ENCODE measurements at regions not wholly inside any gene's neighbourhood (a gene's known extent, or its start where the extent isn't known, plus 50 kb on each side); places are given as distances from the start of the nearest gene placed in this dataset.

GRCh38 chr2:105588581-105588980, 156.1 kb upstream of the NCK2 start:
- no peak overlapping the region for H3K27ac ChIP-seq (ENCODE audit: low read depth, low read length)

GRCh38 chr2:105587637-105588036, 157.1 kb upstream of the NCK2 start:
- no peaks in the 10 kb centered on the region for H3K36me3 ChIP-seq (ENCODE audit: control insufficient read depth, insufficient read depth, low read length)
- H3K4me3 ChIP-seq (ENCODE audit: low read depth, low read length), result no peak overlapping the region
- no peaks in the 10 kb centered on the region for H3K9me3 ChIP-seq (ENCODE audit: control insufficient read depth, insufficient read depth, low read length)
- 100% methylated on average over 1 of the region's 3 CpGs for WGBS (ENCODE audit: insufficient coverage)
- H3K4me1 ChIP-seq (ENCODE audit: control insufficient read depth, insufficient read depth, low read length), result peaks cover 5% of the 10 kb centered on the region
- DNase-seq (ENCODE audit: low read depth in 4 of 6, low spot score in 6 of 6), result no peak
- no peaks in the 10 kb centered on the region for H3K27me3 ChIP-seq (ENCODE audit: control insufficient read depth, insufficient read depth, low read length)
- H3K27ac ChIP-seq (ENCODE audit: low read depth, low read length), result no peak overlapping the region

More at GRCh38 chr2:105588581-105588980, 156.1 kb upstream of the NCK2 start:
- WGBS (ENCODE audit: insufficient coverage), result 90% methylated on average over 2 of the region's 5 CpGs
- no peak overlapping the region for H3K4me3 ChIP-seq (ENCODE audit: low read depth, low read length)
- H3K4me1 ChIP-seq (ENCODE audit: control insufficient read depth, insufficient read depth, low read length), result peaks cover 7% of the 10 kb centered on the region
- no peaks in the 10 kb centered on the region for H3K36me3 ChIP-seq (ENCODE audit: control insufficient read depth, insufficient read depth, low read length)
- H3K9me3 ChIP-seq (ENCODE audit: control insufficient read depth, insufficient read depth, low read length), result no peaks in the 10 kb centered on the region
- H3K27me3 ChIP-seq (ENCODE audit: control insufficient read depth, insufficient read depth, low read length), result no peaks in the 10 kb centered on the region
- no peak for DNase-seq (ENCODE audit: low read depth in 4 of 6, low spot score in 6 of 6)

GRCh38 chr2:105584435-105585010, 160.2 kb upstream of the NCK2 start:
- Histone ChIP-seq H3K27me3 (ENCODE audit: control insufficient read depth, insufficient read depth, low read length) (no peaks in the 10 kb centered on the region), H3K4me3 (ENCODE audit: low read depth, low read length) (no peak overlapping the region), H3K9me3 (ENCODE audit: control insufficient read depth, insufficient read depth, low read length) (no peaks in the 10 kb centered on the region), H3K36me3 (ENCODE audit: control insufficient read depth, insufficient read depth, low read length) (no peaks in the 10 kb centered on the region), H3K27ac (ENCODE audit: low read depth, low read length) (no peak overlapping the region), H3K4me1 (ENCODE audit: control insufficient read depth, insufficient read depth, low read length) (no peaks in the 10 kb centered on the region)
- no peak for DNase-seq (ENCODE audit: low read depth in 4 of 6, low spot score in 6 of 6)
- WGBS (ENCODE audit: insufficient coverage), result no CpG with 5 or more reads among the region's 2 CpGs

GRCh38 chr2:105582952-105583660, 161.6 kb upstream of the NCK2 start:
- Histone ChIP-seq H3K4me3 (ENCODE audit: low read depth, low read length) (no peak overlapping the region), H3K9me3 (ENCODE audit: control insufficient read depth, insufficient read depth, low read length) (no peaks in the 10 kb centered on the region), H3K27ac (ENCODE audit: low read depth, low read length) (no peak overlapping the region), H3K27me3 (ENCODE audit: control insufficient read depth, insufficient read depth, low read length) (no peaks in the 10 kb centered on the region), H3K36me3 (ENCODE audit: control insufficient read depth, insufficient read depth, low read length) (no peaks in the 10 kb centered on the region), H3K4me1 (ENCODE audit: control insufficient read depth, insufficient read depth, low read length) (no peaks in the 10 kb centered on the region)
- whole genome bisulfite sequencing (ENCODE audit: insufficient coverage), result 100% methylated on average over 1 of the region's 3 CpGs
- DNase-seq (ENCODE audit: low read depth in 4 of 6, low spot score in 6 of 6), result no peak

GRCh38 chr2:105581555-105581944, 163.2 kb upstream of the NCK2 start:
- Histone ChIP-seq H3K27me3 (ENCODE audit: control insufficient read depth, insufficient read depth, low read length) (no peaks in the 10 kb centered on the region), H3K4me1 (ENCODE audit: control insufficient read depth, insufficient read depth, low read length) (peaks cover 5% of the 10 kb centered on the region), H3K4me3 (ENCODE audit: low read depth, low read length) (no peak overlapping the region), H3K27ac (ENCODE audit: low read depth, low read length) (no peak overlapping the region), H3K36me3 (ENCODE audit: control insufficient read depth, insufficient read depth, low read length) (no peaks in the 10 kb centered on the region), H3K9me3 (ENCODE audit: control insufficient read depth, insufficient read depth, low read length) (no peaks in the 10 kb centered on the region)
- DNase-seq (ENCODE audit: low read depth in 4 of 6, low spot score in 6 of 6), result no peak
- 100% methylated on average over 1 of the region's 3 CpGs for WGBS (ENCODE audit: insufficient coverage)

GRCh38 chr2:105580870-105581554, 163.7 kb upstream of the NCK2 start:
- no CpG with 5 or more reads among the region's 1 CpG for WGBS (ENCODE audit: insufficient coverage)
- H3K27ac ChIP-seq (ENCODE audit: low read depth, low read length), result no peak overlapping the region
- DNase-seq (ENCODE audit: low read depth in 4 of 6, low spot score in 6 of 6), result no peak
- no peaks in the 10 kb centered on the region for H3K36me3 ChIP-seq (ENCODE audit: control insufficient read depth, insufficient read depth, low read length)
- no peaks in the 10 kb centered on the region for H3K27me3 ChIP-seq (ENCODE audit: control insufficient read depth, insufficient read depth, low read length)
- no peaks in the 10 kb centered on the region for H3K9me3 ChIP-seq (ENCODE audit: control insufficient read depth, insufficient read depth, low read length)
- H3K4me3 ChIP-seq (ENCODE audit: low read depth, low read length), result no peak overlapping the region
- peaks cover 7% of the 10 kb centered on the region for H3K4me1 ChIP-seq (ENCODE audit: control insufficient read depth, insufficient read depth, low read length)

- no peak for DNase-seq (ENCODE audit: low read depth in 4 of 6, low spot score in 6 of 6)
- no peak overlapping the region for H3K4me3 ChIP-seq (ENCODE audit: low read depth, low read length)
- no peaks in the 10 kb centered on the region for H3K9me3 ChIP-seq (ENCODE audit: control insufficient read depth, insufficient read depth, low read length)
- no peaks in the 10 kb centered on the region for H3K36me3 ChIP-seq (ENCODE audit: control insufficient read depth, insufficient read depth, low read length)
- H3K27me3 ChIP-seq (ENCODE audit: control insufficient read depth, insufficient read depth, low read length), result no peaks in the 10 kb centered on the region
- H3K4me1 ChIP-seq (ENCODE audit: control insufficient read depth, insufficient read depth, low read length), result peaks cover 12% of the 10 kb centered on the region
- 96% methylated on average over 5 of the region's 5 CpGs for WGBS (ENCODE audit: insufficient coverage)
- H3K27ac ChIP-seq (ENCODE audit: low read depth, low read length), result no peak overlapping the region
Observed at GRCh38 chr2:105580216-105580615, 164.5 kb upstream of the NCK2 start.

GRCh38 chr2:105578166-105578565, 166.5 kb upstream of the NCK2 start:
- 77% methylated on average over 4 of the region's 4 CpGs for WGBS (ENCODE audit: insufficient coverage)
- Histone ChIP-seq H3K36me3 (ENCODE audit: control insufficient read depth, insufficient read depth, low read length) (no peaks in the 10 kb centered on the region), H3K9me3 (ENCODE audit: control insufficient read depth, insufficient read depth, low read length) (no peaks in the 10 kb centered on the region), H3K27me3 (ENCODE audit: control insufficient read depth, insufficient read depth, low read length) (no peaks in the 10 kb centered on the region), H3K4me1 (ENCODE audit: control insufficient read depth, insufficient read depth, low read length) (peaks cover 12% of the 10 kb centered on the region), H3K27ac (ENCODE audit: low read depth, low read length) (no peak overlapping the region), H3K4me3 (ENCODE audit: low read depth, low read length) (no peak overlapping the region)
- DNase-seq (ENCODE audit: low read depth in 4 of 6, low spot score in 6 of 6), result no peak

GRCh38 chr2:105577762-105578161, 166.9 kb upstream of the NCK2 start:
- no peaks in the 10 kb centered on the region for H3K9me3 ChIP-seq (ENCODE audit: control insufficient read depth, insufficient read depth, low read length)
- H3K36me3 ChIP-seq (ENCODE audit: control insufficient read depth, insufficient read depth, low read length), result no peaks in the 10 kb centered on the region
- H3K4me3 ChIP-seq (ENCODE audit: low read depth, low read length), result no peak overlapping the region
- no peak overlapping the region for H3K27ac ChIP-seq (ENCODE audit: low read depth, low read length)
- H3K4me1 ChIP-seq (ENCODE audit: control insufficient read depth, insufficient read depth, low read length), result peaks cover 12% of the 10 kb centered on the region
- DNase-seq (ENCODE audit: low read depth in 4 of 6, low spot score in 6 of 6), result no peak
- no peaks in the 10 kb centered on the region for H3K27me3 ChIP-seq (ENCODE audit: control insufficient read depth, insufficient read depth, low read length)
- no CpG with 5 or more reads among the region's 4 CpGs for WGBS (ENCODE audit: insufficient coverage)

Measured in spinal cord (tissue), 9 donors.